Iris pigment epithelial cell (primary cell): ENCODE measurements at regions not wholly inside any gene's neighbourhood (a gene's known extent, or its start where the extent isn't known, plus 50 kb on each side); places are given as distances from the start of the nearest gene placed in this dataset.
"Not testable (repeated sequence)": the region's sequence is repeated elsewhere in the genome, so short reads cannot be mapped to it uniquely, and the experiment has no call there.

ENCODE experiments used
- DNase-seq: peaks from one replicate; pipeline ENCODE4 v3.0.0-alpha.2; 2011; ENCODE audit warnings: low read depth

- DNase-seq, result peak; percentile 8
Observed at GRCh38 chr13:84865783-84866221, 933.4 kb downstream of the SLITRK6 start.

- DNase-seq, result no peak
Observed at GRCh38 chr13:84864341-84864740, 934.9 kb downstream of the SLITRK6 start.

DNA sequence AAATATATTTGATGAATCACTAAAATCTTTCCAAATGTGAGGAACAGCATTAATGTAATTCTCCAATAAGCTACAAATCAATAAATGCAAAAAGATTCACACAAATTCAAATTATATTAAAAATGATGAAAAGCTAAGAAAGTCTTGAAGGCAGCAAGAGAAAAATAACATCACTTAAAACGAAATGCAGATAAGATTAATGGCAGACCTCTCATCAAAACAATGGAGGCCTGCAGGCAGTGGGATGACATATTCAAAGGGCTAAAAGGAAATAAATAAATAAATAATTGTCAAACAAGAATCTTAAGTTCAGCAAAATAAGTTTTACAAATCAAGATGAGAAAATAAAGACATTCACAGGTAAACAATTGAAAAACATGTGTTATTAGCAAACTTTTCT, 952.1 kb downstream of the SLITRK6 start:
- DNase-seq, result no peak

GRCh38 chr13:84845907-84846619, 953.2 kb downstream of the SLITRK6 start:
- no peak for DNase-seq

GRCh38 chr13:84844473-84844872, 954.7 kb downstream of the SLITRK6 start:
- DNase-seq, result no peak

DNA sequence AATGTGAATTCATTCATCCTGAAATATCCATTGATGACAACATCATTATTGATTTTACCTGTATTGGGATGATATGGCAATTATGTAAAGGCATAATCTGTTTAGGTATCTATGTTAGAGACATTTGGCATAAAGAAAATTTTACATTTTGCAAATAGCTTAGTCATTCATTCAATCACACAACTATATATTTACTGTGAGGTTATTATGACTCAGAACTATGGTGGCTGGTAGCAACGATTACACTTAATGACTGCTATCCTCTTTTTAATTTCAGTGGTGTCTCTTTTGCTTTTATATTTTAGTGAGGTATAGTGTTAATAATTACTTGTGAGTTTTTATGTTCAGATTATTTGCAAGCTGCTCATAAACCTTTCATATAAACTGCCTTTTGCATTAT, 955.9 kb downstream of the SLITRK6 start:
- DNase-seq, result no peak

- DNase-seq, result no peak
Observed at GRCh38 chr13:84834201-84834600, 951.9 kb upstream of the SLITRK1 start.

- DNase-seq, result no peak
Observed at GRCh38 chr13:84831666-84832657, 949.7 kb upstream of the SLITRK1 start.

DNA sequence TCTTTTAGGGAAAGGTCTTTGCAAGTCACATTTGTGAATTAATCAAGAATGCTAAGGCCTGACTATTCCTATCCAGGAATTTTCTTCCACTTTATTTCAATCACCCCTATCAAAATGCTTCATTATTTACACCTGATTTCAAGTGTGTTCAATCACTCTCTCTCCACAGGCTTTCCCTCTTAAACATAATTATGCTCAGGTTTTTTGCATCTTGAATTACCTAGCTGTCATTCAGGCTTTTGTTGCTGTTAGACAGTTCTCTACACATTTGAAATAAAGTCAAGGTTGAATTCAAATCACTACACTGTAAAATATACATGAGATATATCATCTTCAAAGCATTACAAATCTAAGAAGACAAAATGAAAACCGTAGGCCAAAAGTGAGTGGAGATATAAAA, 941.3 kb upstream of the SLITRK1 start:
- no peak for DNase-seq

DNA sequence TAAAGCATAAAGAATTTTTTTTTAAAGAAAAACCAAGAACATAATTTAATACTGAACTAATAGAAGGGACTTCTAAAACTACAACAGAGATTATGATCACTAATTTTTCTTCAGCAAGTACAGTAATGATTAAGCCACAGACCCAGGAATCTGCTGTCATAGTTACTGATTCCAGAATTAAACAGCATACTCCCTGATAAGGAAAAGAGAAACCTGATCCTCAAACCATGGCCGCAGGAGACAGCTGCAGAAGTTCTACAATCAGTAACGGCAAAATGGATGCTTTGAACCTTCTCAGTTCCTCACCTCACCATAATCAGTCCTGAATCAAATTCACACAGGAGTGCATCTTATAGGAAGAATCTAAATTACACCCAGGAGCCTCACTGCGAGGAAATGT, 939.0 kb upstream of the SLITRK1 start:
- DNase-seq, result peak; percentile 1

DNA sequence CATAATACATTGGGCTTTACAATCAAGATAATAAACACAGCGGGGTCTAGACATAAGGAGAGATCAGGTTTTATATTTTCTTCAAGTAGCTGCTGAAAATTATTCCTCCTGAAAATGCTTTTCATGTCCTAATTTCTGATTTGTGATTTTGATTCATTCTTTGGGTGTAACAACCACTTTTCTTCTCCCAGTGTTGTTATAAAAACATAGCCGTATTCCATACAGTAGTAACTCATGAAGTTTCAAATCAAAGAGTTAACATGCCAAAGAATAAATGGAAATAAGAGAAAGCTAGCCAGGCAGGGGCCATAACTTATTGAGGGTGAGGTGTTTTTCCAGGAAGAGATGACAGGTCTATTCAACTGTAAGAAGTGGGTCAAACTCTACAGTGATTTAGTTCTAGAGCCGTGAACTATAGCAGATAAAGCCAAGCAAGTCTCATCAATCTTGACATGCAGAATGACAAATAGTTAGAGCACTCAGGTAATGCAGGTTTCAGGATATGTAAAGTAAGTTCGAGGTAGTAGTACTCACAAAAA, 934.4 kb upstream of the SLITRK1 start:
- no peak for DNase-seq

GRCh38 chr13:84812789-84813188, 930.5 kb upstream of the SLITRK1 start:
- DNase-seq, result no peak

GRCh38 chr13:84812078-84812477, 929.8 kb upstream of the SLITRK1 start:
- no peak for DNase-seq

DNA sequence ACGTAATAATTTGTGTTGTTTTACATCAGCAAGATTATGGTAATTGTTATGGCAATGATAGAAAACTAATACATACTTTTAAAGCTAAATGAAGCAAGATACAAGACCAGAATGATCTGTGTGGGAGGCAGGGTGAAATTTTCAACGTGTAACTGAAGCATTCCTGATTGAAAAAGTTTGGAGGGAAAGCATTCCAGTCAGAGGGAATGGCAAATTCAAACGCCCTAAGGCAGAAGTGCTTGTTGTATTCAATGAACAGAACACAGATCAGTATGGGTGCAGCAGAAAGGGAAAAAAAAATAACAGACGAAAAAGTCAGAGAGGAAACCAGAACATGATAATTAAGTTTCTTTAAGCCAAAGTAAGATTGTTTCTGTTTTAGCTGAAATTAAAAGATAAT, 928.5 kb upstream of the SLITRK1 start:
- DNase-seq, result no peak

DNA sequence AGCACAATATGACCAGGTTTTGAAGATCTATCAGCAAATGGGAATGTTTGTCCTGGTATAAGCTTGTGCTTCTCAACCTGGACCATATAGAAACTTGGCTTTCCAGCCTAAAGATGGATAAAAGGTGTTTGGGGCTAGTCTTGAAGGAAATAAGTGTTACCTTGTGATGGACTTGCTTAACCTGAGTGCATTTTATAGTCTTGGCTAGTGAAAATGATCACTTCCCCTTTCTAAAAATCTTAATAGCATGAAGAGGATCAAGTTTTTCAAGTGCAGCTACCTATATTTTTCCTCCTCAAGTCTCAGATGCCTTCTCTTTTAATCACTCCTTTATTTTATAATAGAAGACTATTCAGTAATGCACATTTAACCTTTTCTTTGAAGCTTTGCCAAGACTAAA, 919.8 kb upstream of the SLITRK1 start:
- DNase-seq, result no peak

GRCh38 chr13:84784443-84785153, 902.3 kb upstream of the SLITRK1 start:
- DNase-seq, result no peak

DNA sequence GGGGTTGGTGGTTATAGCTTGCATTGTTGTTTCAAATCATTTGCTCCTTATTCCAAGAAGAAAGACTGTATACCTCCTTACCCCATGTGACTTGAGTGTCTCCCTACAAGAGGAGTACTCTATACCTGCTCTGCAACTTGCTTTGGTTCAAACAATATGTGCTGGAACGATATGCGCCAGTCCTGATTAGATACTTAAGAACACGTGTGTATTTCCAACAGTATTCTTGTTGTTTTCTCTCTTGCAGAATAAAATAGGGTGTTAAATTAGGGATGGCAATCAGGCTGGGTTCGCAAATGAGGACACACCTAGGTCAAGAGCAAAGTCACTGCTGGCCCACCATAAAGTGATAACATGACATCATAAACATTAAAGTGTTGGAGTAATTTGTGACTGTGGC, 895.0 kb upstream of the SLITRK1 start:
- no peak for DNase-seq

DNA sequence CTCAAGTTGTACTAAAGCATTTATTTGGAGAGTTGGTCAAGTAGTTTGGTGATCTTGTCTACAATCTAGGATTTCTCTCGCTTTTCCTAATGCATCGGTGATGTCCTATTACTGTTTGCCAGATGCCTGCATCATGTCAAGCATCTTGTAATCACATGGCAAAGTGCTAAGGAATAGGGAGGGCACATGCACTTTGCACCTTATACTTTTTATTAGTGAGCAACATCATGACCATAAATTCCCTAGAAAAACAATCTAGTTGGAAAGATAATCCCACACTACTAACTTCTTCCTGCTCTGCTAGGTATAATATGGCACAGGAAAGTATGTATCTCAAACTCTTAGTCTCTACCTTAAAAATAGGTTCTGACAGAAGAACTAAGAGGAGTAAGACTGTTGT, 894.3 kb upstream of the SLITRK1 start:
- DNase-seq, result no peak

DNA sequence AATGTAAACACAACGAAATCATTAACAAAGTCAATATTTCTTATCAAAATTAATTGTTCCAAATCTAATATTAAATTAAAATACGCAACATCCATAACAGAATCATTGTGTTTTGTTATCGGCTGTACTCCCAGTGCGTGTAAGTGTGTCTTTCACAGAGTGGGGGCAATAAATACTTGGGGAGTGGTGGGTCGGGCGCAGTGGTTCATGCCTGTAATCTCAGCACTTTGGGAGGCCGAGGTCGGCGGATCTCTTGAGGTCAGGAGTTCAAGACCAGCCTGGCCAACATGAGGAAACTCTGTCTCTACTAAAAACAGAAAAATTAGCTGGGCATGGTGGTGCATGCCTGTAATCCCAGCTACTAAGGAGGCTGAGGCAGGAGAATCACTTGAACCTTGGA, 893.6 kb upstream of the SLITRK1 start:
- not testable (repeated sequence) for DNase-seq

DNA sequence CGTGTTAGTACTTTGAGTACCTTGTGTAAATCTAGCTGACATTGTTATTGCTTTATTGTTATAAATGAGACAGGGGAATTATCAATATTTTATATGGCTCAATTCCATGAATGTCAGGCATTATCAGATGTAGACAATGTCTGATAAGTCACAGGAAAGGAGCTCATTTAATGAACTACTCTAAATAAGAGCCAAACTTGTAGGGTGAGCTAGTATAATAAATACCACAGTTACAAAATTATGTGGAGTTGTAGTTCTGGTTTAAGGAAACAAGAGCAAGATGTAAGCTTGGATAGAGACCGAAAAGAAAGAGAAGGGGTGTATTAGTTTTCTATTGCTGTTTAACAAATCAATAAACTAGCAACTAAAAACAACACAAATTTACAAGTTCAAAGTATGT, 891.8 kb upstream of the SLITRK1 start:
- DNase-seq, result no peak

DNA sequence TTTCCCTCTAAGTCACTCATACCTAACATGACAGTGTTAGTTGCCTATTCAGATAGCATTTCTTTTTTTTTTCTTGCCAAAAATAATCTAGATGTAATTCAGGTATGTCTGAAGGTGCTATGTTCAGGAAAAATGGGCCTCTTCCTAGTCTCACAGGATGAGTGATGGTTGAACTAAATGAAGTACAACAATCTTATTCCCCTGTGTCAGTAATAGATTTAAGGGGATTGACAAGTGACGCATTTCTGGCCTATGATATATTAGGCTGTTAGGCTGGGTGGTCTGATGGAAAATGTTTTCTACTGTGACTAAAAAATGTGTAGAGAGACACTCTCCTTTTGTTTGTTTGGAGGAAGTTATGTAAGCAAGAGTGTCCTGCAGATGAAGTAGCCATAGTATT, 878.7 kb upstream of the SLITRK1 start:
- no peak for DNase-seq

- no peak for DNase-seq
Observed at GRCh38 chr13:84749126-84749525, 866.9 kb upstream of the SLITRK1 start.
